ENCODE measurements at regions not wholly inside any gene's neighbourhood (a gene's known extent, or its start where the extent isn't known, plus 50 kb on each side); places are given as distances from the start of the nearest gene placed in this dataset.
"Not testable (repeated sequence)": the region's sequence is repeated elsewhere in the genome, so short reads cannot be mapped to it uniquely, and the experiment has no call there.

DNA sequence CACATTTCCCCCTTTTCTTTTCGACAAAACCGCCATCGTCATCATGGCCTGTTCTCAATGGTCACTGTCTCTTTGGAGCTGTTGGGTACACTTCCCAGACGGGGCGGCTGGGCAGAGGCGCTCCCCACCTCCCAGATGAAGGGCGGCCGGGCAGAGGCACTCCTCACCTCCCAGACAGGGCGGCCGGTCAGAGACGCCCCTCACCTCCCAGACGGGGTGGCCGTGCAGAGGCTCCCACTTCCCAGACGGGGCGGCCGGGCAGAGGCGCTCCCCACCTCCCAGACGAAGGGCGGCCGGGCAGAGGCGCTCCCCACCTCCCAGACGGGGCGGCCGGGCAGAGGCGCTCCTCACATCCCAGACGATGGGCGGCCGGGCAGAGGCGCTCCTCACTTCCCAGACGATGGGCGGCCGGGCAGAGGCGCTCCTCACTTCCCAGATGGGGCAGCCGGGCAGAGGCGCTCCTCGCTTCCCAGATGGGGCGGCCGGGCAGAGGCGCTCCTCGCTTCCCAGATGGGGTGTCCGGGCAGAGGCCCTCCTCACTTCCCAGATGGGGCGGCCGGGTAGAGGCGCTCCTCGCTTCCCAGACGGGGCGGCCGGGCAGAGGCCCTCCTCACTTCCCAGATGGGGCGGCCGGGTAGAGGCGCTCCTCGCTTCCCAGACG lies 82.6 kb upstream of the TFPI start:
- TF ChIP-seq POLR2A (IDR thresholded peaks at IDR 0.05; ENCODE audit: control extremely low read depth in 1 of 2, low read depth in 2 of 2, low read length in 2 of 2); MAFK (IDR thresholded peaks at IDR 0.05; ENCODE audit: low read depth, low read length); SAP30 (IDR thresholded peaks at IDR 0.05; ENCODE audit: insufficient read depth, insufficient replicate concordance, low read length); EZH2 (IDR thresholded peaks at IDR 0.05; ENCODE audit: low read depth, low read length, severe bottlenecking); CHD2 (IDR thresholded peaks at IDR 0.05; ENCODE audit: low read length): not testable (repeated sequence)
- TF ChIP-seq, protein P1, sequence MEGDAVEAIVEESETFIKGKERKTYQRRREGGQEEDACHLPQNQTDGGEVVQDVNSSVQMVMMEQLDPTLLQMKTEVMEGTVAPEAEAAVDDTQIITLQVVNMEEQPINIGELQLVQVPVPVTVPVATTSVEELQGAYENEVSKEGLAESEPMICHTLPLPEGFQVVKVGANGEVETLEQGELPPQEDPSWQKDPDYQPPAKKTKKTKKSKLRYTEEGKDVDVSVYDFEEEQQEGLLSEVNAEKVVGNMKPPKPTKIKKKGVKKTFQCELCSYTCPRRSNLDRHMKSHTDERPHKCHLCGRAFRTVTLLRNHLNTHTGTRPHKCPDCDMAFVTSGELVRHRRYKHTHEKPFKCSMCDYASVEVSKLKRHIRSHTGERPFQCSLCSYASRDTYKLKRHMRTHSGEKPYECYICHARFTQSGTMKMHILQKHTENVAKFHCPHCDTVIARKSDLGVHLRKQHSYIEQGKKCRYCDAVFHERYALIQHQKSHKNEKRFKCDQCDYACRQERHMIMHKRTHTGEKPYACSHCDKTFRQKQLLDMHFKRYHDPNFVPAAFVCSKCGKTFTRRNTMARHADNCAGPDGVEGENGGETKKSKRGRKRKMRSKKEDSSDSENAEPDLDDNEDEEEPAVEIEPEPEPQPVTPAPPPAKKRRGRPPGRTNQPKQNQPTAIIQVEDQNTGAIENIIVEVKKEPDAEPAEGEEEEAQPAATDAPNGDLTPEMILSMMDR (IDR thresholded peaks at IDR 0.05; ENCODE audit: control extremely low read depth in 1 of 3, insufficient read depth in 1 of 3, low read depth in 1 of 3, low read length in 3 of 3), result not testable (repeated sequence)

All from H1 (cell line).